Smooth muscle cell (in vitro differentiated cells): ENCODE measurements at regions not wholly inside any gene's neighbourhood (a gene's known extent, or its start where the extent isn't known, plus 50 kb on each side); places are given as distances from the start of the nearest gene placed in this dataset.

Source experiments
- DNase-seq: peaks from one replicate; lab custom pipeline; 2025; ENCODE audit not compliant: unreplicated experiment; lab: John Stamatoyannopoulos, UW
- H2AFZ ChIP-seq: fragments of 200-600 bp; sonication (generic); 2 replicates; pipeline ENCODE4 v1.6.0; 2016; ENCODE audit warnings: antibody characterized with exemption, low read depth, mild to moderate bottlenecking
- H3F3A ChIP-seq: fragments of 200-600 bp; sonication (generic); 2 replicates; pipeline ENCODE4 v1.6.0; 2017; ENCODE audit warnings: antibody characterized with exemption, low read depth
- H3K27ac ChIP-seq: fragments of 200-600 bp; sonication (generic); 2 replicates; pipeline ENCODE4 v1.5.1; 2016; ENCODE audit warnings: low read depth, mild to moderate bottlenecking
- H3K27me3 ChIP-seq: fragments of 200-600 bp; sonication (generic); 2 replicates; pipeline ENCODE4 v1.6.1; 2016; ENCODE audit warnings: low read depth, mild to moderate bottlenecking
- H3K36me3 ChIP-seq: fragments of 200-600 bp; sonication (generic); 2 replicates; pipeline ENCODE4 v1.5.1; 2016; ENCODE audit warnings: low read depth
- H3K4me1 ChIP-seq: fragments of 200-600 bp; sonication (generic); 2 replicates; pipeline ENCODE4 v1.5.1; 2016; ENCODE audit warnings: low read depth
- H3K4me2 ChIP-seq: fragments of 200-600 bp; sonication (generic); 2 replicates; pipeline ENCODE4 v1.6.0; 2016; ENCODE audit warnings: mild to moderate bottlenecking
- H3K4me3 ChIP-seq: fragments of 200-600 bp; sonication (generic); 2 replicates; pipeline ENCODE4 v1.5.1; 2016; ENCODE audit warnings: mild to moderate bottlenecking
- H3K79me2 ChIP-seq: fragments of 200-600 bp; sonication (generic); 2 replicates; pipeline ENCODE4 v1.6.0; 2016; ENCODE audit warnings: low read depth, mild to moderate bottlenecking
- H3K9ac ChIP-seq: fragments of 200-600 bp; sonication (generic); 2 replicates; pipeline ENCODE4 v1.6.0; 2016; ENCODE audit warnings: low read depth
- H3K9me3 ChIP-seq: fragments of 200-600 bp; sonication (generic); replicated peaks from 2 replicates; pipeline ENCODE4 v1.5.1; 2016; ENCODE audit warnings: low read depth
- H4K20me1 ChIP-seq: fragments of 200-600 bp; sonication (generic); 2 replicates; pipeline ENCODE4 v1.6.0; 2016; ENCODE audit warnings: low read depth
- CTCF ChIP-seq: fragments of 200-600 bp; sonication (generic); IDR thresholded peaks from 2 replicates; pipeline ENCODE4 v1.5.1; 2017; ENCODE audit warnings: borderline replicate concordance, mild to moderate bottlenecking, antibody characterized with exemption; ENCODE audit not compliant: insufficient read depth, poor library complexity, severe bottlenecking
- WGBS: methylation state at CpG from one replicate; pipeline ENCODE4 v1.1.7; 2016; ENCODE audit warnings: low lambda C conversion rate; 5-methylcytosine and 5-hydroxymethylcytosine counted together

DNA sequence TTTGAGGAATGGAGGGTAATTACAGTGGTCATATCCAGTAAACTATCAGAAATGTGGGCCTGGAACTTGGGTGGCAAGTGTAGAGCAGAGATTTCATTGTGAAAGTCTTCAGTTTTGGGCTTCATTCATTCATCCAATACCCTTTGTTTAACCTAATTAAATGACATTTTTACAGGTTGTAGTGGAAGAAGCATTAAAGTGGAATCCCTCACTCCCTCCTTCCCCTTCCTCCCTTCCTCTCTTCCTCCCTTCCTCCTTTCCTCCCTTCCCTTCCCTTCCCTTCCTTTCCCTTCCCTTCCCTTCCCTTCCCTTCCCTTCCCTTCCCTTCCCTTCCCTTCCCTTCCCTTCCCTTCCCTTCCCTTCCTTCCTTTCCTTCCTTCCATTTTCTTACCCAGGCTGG, 219.3 kb downstream of the PDCD6IP start:
- H3K27ac ChIP-seq: no peak overlapping the region
- no peak overlapping the region for H3K4me2 ChIP-seq
- no peak overlapping the region for H3K9ac ChIP-seq
- no peak overlapping the region for H2AFZ ChIP-seq
- H3K79me2 ChIP-seq: no peaks in the 10 kb centered on the region
- H3F3A ChIP-seq: peaks cover 3% of the 10 kb centered on the region
- no peaks in the 10 kb centered on the region for H4K20me1 ChIP-seq
- H3K36me3 ChIP-seq: no peaks in the 10 kb centered on the region
- H3K4me3 ChIP-seq: no peak overlapping the region
- peaks cover 5% of the 10 kb centered on the region for H3K4me1 ChIP-seq
- TF ChIP-seq CTCF: no peak
- H3K27me3 ChIP-seq: peaks cover 61% of the 10 kb centered on the region
- DNase-seq: no peak
- no peaks in the 10 kb centered on the region for H3K9me3 ChIP-seq

DNA sequence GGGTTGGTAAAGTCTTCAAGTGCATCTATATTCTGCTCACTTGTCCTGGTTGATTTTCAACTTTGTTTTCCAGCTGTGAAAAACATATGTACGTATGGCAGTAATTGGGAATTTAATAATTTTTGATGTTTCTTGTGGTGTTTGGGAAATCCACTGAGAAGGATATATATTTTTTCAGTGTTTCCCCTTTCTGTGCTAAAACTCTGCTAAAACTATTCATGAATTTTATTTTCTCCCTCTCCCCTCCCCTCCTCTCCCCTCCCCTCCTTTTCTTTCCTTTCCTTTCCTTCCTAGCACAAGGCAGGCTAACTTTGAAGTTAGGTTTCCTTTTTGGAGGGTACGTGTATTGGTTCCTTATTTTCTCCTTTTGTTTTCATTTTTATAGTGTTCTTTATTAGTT, 220.7 kb downstream of the PDCD6IP start:
- Histone ChIP-seq H2AFZ (no peak overlapping the region), H3F3A (no peaks in the 10 kb centered on the region), H3K9me3 (no peaks in the 10 kb centered on the region), H3K36me3 (no peaks in the 10 kb centered on the region), H3K79me2 (no peaks in the 10 kb centered on the region), H3K9ac (no peak overlapping the region), H3K27me3 (peaks cover 65% of the 10 kb centered on the region), H3K4me3 (no peak overlapping the region), H3K27ac (no peak overlapping the region), H4K20me1 (no peaks in the 10 kb centered on the region), H3K4me2 (no peak overlapping the region), H3K4me1 (no peaks in the 10 kb centered on the region)
- no peak for DNase-seq
- 93% methylated on average over 2 of the region's 2 CpGs for WGBS
- TF ChIP-seq CTCF: no peak

GRCh38 chr3:34020170-34020569, 221.7 kb downstream of the PDCD6IP start:
- H3K9me3 ChIP-seq: no peaks in the 10 kb centered on the region
- no peaks in the 10 kb centered on the region for H4K20me1 ChIP-seq
- H3K4me2 ChIP-seq: no peak overlapping the region
- no peak overlapping the region for H3K9ac ChIP-seq
- no peak for DNase-seq
- no peaks in the 10 kb centered on the region for H3K79me2 ChIP-seq
- H3F3A ChIP-seq: no peaks in the 10 kb centered on the region
- no peak overlapping the region for H3K27ac ChIP-seq
- peaks cover 70% of the 10 kb centered on the region for H3K27me3 ChIP-seq
- no peaks in the 10 kb centered on the region for H3K36me3 ChIP-seq
- no peak overlapping the region for H3K4me3 ChIP-seq
- no peak overlapping the region for H2AFZ ChIP-seq
- TF ChIP-seq CTCF: no peak
- no peaks in the 10 kb centered on the region for H3K4me1 ChIP-seq

GRCh38 chr3:34020726-34021680, 222.6 kb downstream of the PDCD6IP start:
- Histone ChIP-seq H3F3A (no peaks in the 10 kb centered on the region), H3K4me1 (no peaks in the 10 kb centered on the region)
- 94% methylated on average over 8 of the region's 8 CpGs for WGBS

More at GRCh38 chr3:34020726-34021680, 222.6 kb downstream of the PDCD6IP start:
- H3K9ac ChIP-seq: no peak overlapping the region
- no peak overlapping the region for H2AFZ ChIP-seq
- no peaks in the 10 kb centered on the region for H4K20me1 ChIP-seq
- H3K79me2 ChIP-seq: no peaks in the 10 kb centered on the region
- no peak overlapping the region for H3K4me3 ChIP-seq
- H3K27ac ChIP-seq: no peak overlapping the region
- no peaks in the 10 kb centered on the region for H3K9me3 ChIP-seq
- no peaks in the 10 kb centered on the region for H3K36me3 ChIP-seq
- no peak overlapping the region for H3K4me2 ChIP-seq
- DNase-seq: no peak
- H3K27me3 ChIP-seq: peaks cover 76% of the 10 kb centered on the region
- TF ChIP-seq CTCF: no peak
